ENCODE measurements at regions not wholly inside any gene's neighbourhood (a gene's known extent, or its start where the extent isn't known, plus 50 kb on each side); places are given as distances from the start of the nearest gene placed in this dataset.
A peak's percentile ranks its signal among the peaks of the same experiment; 100 is the strongest.

DNA sequence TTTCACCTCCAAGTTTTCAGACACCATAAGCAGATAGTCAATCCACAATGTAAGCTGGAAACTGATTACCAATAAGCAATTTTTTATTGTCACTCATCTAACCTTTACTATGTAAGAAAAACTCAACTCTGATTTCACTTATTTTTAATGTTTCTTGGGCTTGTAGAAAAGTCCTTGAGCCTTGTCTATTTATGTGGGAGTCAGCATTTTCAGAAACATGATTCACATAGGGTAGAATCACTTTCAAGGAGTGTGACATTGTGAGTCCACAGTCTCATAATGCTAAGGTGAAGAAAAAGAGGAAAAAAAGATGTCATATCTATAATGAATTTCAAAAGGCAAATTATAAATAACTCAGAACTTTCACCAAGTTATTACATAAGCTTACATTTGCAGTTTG, 2167.9 kb upstream of the C9orf72 start:
- no peak for TF ChIP-seq EZH2 (IDR thresholded peaks at IDR 0.05; ENCODE audit: low read length)
- Histone ChIP-seq H3K4me2 (ENCODE audit: control insufficient read depth, extremely low read depth, insufficient read depth, low read depth, low read length) (no peak overlapping the region), H3K9me1 (ENCODE audit: control insufficient read depth, extremely low read depth, insufficient read depth, low read length) (no peaks in the 10 kb centered on the region)

DNA sequence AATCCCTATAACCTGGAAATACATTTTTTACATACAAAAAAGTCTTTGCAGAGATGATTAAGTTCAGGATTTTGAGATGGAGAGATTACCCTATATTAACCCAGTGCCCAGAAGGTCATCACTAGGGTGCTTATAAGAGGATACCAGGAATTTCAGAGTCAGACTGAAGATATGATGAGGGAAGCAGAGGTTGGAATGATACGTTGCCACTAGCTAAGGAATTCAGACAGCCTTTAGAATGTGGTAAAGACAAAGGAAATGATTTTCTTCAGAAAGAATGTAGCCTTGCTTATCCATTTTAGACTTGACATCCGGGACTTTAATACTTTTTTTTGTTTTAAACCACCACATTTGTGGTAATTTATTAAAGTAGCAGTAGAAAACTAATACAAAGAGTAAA, 2176.8 kb upstream of the C9orf72 start:
- no peak for TF ChIP-seq EZH2 (IDR thresholded peaks at IDR 0.05; ENCODE audit: low read length)
- TF ChIP-seq, protein P1, sequence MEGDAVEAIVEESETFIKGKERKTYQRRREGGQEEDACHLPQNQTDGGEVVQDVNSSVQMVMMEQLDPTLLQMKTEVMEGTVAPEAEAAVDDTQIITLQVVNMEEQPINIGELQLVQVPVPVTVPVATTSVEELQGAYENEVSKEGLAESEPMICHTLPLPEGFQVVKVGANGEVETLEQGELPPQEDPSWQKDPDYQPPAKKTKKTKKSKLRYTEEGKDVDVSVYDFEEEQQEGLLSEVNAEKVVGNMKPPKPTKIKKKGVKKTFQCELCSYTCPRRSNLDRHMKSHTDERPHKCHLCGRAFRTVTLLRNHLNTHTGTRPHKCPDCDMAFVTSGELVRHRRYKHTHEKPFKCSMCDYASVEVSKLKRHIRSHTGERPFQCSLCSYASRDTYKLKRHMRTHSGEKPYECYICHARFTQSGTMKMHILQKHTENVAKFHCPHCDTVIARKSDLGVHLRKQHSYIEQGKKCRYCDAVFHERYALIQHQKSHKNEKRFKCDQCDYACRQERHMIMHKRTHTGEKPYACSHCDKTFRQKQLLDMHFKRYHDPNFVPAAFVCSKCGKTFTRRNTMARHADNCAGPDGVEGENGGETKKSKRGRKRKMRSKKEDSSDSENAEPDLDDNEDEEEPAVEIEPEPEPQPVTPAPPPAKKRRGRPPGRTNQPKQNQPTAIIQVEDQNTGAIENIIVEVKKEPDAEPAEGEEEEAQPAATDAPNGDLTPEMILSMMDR (optimal IDR thresholded peaks at IDR 0.05 in 1 of 3, IDR thresholded peaks at IDR 0.05 in 1 of 3, conservative IDR thresholded peaks at IDR 0.05 in 1 of 3; ENCODE audit: extremely low read depth in 1 of 3, insufficient read depth in 2 of 3, low read length in 3 of 3): no peak
- H3K27me3 ChIP-seq (ENCODE audit: control insufficient read depth, extremely low read depth, insufficient read depth, low read length): no peaks in the 10 kb centered on the region
- peak overlapping the region; percentile 10 for H2AFZ ChIP-seq (ENCODE audit: control insufficient read depth, low read length)
- no peaks in the 10 kb centered on the region for H4K20me1 ChIP-seq (ENCODE audit: control insufficient read depth, extremely low read depth, insufficient read depth, low read length)
- no peaks in the 10 kb centered on the region for H3K4me1 ChIP-seq (ENCODE audit: control insufficient read depth, extremely low read depth, insufficient read depth, low read length)
- no peak overlapping the region for H3K9ac ChIP-seq (ENCODE audit: control insufficient read depth, extremely low read depth, insufficient read depth, low read length)
- H3K4me2 ChIP-seq (ENCODE audit: control insufficient read depth, extremely low read depth, insufficient read depth, low read depth, low read length): no peak overlapping the region
- no peak overlapping the region for H3K27ac ChIP-seq (ENCODE audit: control insufficient read depth, insufficient read depth, low read length)
- FAIRE-seq: no peak
- H3K36me3 ChIP-seq (ENCODE audit: control insufficient read depth in 2 of 2, extremely low read depth in 1 of 2, insufficient read depth in 2 of 2, low read length in 2 of 2): no peaks in the 10 kb centered on the region
- no peaks in the 10 kb centered on the region for H3K9me1 ChIP-seq (ENCODE audit: control insufficient read depth, extremely low read depth, insufficient read depth, low read length)
- no peaks in the 10 kb centered on the region for H3K9me3 ChIP-seq (ENCODE audit: control insufficient read depth, low read depth, low read length)
- DNase-seq (ENCODE audit: low read depth, low spot score): no peak
- no peak overlapping the region for H3K4me3 ChIP-seq (ENCODE audit: control insufficient read depth in 2 of 3, extremely low read depth in 1 of 3, insufficient read depth in 2 of 3, low read depth in 1 of 3, low read length in 3 of 3)
- H3K79me2 ChIP-seq (ENCODE audit: control insufficient read depth, insufficient read depth, low read length): no peaks in the 10 kb centered on the region
- dilution Hi-C loops (cut with MboI; ENCODE audit: extremely low pct_ligation_motif_present, low sequenced_read_pairs): no loop called here

More for the DNA sequence above, 2167.9 kb upstream of the C9orf72 start:
- dilution Hi-C loops (cut with MboI; ENCODE audit: extremely low pct_ligation_motif_present, low sequenced_read_pairs): no loop called here
- H3K27me3 ChIP-seq (ENCODE audit: control insufficient read depth, extremely low read depth, insufficient read depth, low read length): no peaks in the 10 kb centered on the region
- H3K27ac ChIP-seq (ENCODE audit: control insufficient read depth, insufficient read depth, low read length): no peak overlapping the region
- H2AFZ ChIP-seq (ENCODE audit: control insufficient read depth, low read length): no peak overlapping the region
- H3K4me1 ChIP-seq (ENCODE audit: control insufficient read depth, extremely low read depth, insufficient read depth, low read length): no peaks in the 10 kb centered on the region
- H3K36me3 ChIP-seq (ENCODE audit: control insufficient read depth in 2 of 2, extremely low read depth in 1 of 2, insufficient read depth in 2 of 2, low read length in 2 of 2): no peaks in the 10 kb centered on the region
- H4K20me1 ChIP-seq (ENCODE audit: control insufficient read depth, extremely low read depth, insufficient read depth, low read length): no peaks in the 10 kb centered on the region
- no peaks in the 10 kb centered on the region for H3K9me3 ChIP-seq (ENCODE audit: control insufficient read depth, low read depth, low read length)
- FAIRE-seq (no peak), DNase-seq (ENCODE audit: low read depth, low spot score) (no peak)
- no peak overlapping the region for H3K4me3 ChIP-seq (ENCODE audit: control insufficient read depth in 2 of 3, extremely low read depth in 1 of 3, insufficient read depth in 2 of 3, low read depth in 1 of 3, low read length in 3 of 3)
- H3K9ac ChIP-seq (ENCODE audit: control insufficient read depth, extremely low read depth, insufficient read depth, low read length): no peak overlapping the region
- no peaks in the 10 kb centered on the region for H3K79me2 ChIP-seq (ENCODE audit: control insufficient read depth, insufficient read depth, low read length)

DNA sequence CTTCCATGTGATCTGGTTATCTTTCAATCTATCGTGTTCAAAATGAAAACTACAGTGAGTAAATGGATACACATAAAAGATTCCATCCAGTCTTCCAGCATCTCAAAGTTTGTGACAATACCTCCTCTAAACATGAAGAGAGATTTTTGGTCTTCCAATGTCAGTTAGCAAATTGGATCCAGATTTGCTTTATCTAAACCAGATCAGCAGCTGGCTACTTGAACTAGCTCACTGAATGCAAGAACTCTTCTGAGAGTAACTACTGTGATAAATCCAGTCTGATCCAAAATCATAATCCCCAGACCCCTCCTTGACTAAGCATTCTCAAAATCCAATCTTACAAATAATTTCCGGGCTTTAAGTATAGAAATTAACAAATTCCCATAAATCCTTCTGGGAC, 2177.9 kb upstream of the C9orf72 start:
- Histone ChIP-seq H3K4me1 (ENCODE audit: control insufficient read depth, extremely low read depth, insufficient read depth, low read length) (no peaks in the 10 kb centered on the region), H3K4me3 (ENCODE audit: control insufficient read depth in 2 of 3, extremely low read depth in 1 of 3, insufficient read depth in 2 of 3, low read depth in 1 of 3, low read length in 3 of 3) (no peak overlapping the region), H3K79me2 (ENCODE audit: control insufficient read depth, insufficient read depth, low read length) (no peaks in the 10 kb centered on the region), H3K27ac (ENCODE audit: control insufficient read depth, insufficient read depth, low read length) (no peak overlapping the region), H3K36me3 (ENCODE audit: control insufficient read depth in 2 of 2, extremely low read depth in 1 of 2, insufficient read depth in 2 of 2, low read length in 2 of 2) (no peaks in the 10 kb centered on the region), H3K9ac (ENCODE audit: control insufficient read depth, extremely low read depth, insufficient read depth, low read length) (no peak overlapping the region), H2AFZ (ENCODE audit: control insufficient read depth, low read length) (no peak overlapping the region), H3K9me3 (ENCODE audit: control insufficient read depth, low read depth, low read length) (no peaks in the 10 kb centered on the region), H3K9me1 (ENCODE audit: control insufficient read depth, extremely low read depth, insufficient read depth, low read length) (no peaks in the 10 kb centered on the region), H3K4me2 (ENCODE audit: control insufficient read depth, extremely low read depth, insufficient read depth, low read depth, low read length) (no peak overlapping the region), H4K20me1 (ENCODE audit: control insufficient read depth, extremely low read depth, insufficient read depth, low read length) (no peaks in the 10 kb centered on the region), H3K27me3 (ENCODE audit: control insufficient read depth, extremely low read depth, insufficient read depth, low read length) (no peaks in the 10 kb centered on the region)
- DNase-seq (ENCODE audit: low read depth, low spot score): no peak
- no peak for FAIRE-seq
- TF ChIP-seq, protein P1 (optimal IDR thresholded peaks at IDR 0.05 in 1 of 3, IDR thresholded peaks at IDR 0.05 in 1 of 3, conservative IDR thresholded peaks at IDR 0.05 in 1 of 3; ENCODE audit: extremely low read depth in 1 of 3, insufficient read depth in 2 of 3, low read length in 3 of 3): no peak
- no peak for TF ChIP-seq EZH2 (IDR thresholded peaks at IDR 0.05; ENCODE audit: low read length)
- dilution Hi-C loops (cut with MboI; ENCODE audit: extremely low pct_ligation_motif_present, low sequenced_read_pairs): no loop called here

Data from keratinocyte (primary cell).